Stimulated activated CD4-positive, alpha-beta T cell treated with anti-CD3 and anti-CD28 coated beads, Interleukin-2, amount 100 ng/mL, for 48 hours (primary cell): ENCODE measurements at regions not wholly inside any gene's neighbourhood (a gene's known extent, or its start where the extent isn't known, plus 50 kb on each side); places are given as distances from the start of the nearest gene placed in this dataset.
"Not testable (repeated sequence)": the region's sequence is repeated elsewhere in the genome, so short reads cannot be mapped to it uniquely, and the experiment has no call there.

Experiments used
- DNase-seq, 2 donors: peaks; one replicate each; pipeline ENCODE4 v3.0.0-alpha.2; 2020

- DNase-seq: not testable (repeated sequence)
Measured at GRCh38 chr19:34871911-34872310, 54.8 kb upstream of the ZNF30 start.

GRCh38 chr19:34867631-34868030, 59.1 kb upstream of the ZNF30 start:
- DNase-seq: no peak

GRCh38 chr19:34865225-34865624, 61.5 kb upstream of the ZNF30 start:
- not testable (repeated sequence) for DNase-seq

- not testable (repeated sequence) for DNase-seq
Measured at GRCh38 chr19:34859823-34860736, 66.6 kb upstream of the ZNF30 start.

DNA sequence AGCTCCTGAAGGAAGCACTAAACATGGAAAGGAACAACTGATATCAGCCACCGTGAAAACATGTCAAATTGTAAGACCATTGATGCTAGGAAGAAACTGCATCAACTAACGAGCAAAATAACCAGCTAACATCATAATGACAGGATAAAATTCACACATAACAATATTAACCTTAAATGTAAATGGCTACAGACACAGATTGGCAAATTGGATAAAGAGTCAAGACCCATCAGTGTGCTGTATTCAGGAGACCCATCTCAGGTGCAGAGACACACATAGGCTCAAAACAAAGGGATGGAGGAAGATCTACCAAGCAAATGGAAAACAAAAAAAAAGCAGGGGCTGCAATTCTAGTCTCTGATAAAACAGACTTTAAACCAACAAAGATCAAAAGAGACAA, 67.4 kb upstream of the ZNF30 start:
- DNase-seq: not testable (repeated sequence)

DNA sequence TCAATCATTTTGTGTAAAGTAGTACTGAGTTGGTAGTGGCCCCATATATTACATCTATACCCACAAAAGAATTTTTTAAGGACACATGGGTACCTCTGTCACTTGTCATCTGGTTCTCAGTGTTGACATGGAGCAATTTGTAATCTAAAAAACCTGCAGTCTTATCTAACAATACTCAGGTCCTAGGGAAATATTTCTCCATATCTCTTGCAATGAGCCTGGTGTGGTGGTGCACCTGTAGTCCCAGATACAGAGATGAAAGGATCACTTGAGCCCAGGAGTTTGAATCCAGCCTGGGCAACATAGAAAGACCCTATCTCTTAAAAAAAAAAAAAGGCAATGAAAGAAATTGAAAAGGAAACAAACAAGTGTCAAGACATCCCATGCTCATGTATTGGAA, 70.7 kb upstream of the ZNF30 start:
- no peak for DNase-seq

GRCh38 chr19:34853369-34853768, 73.3 kb upstream of the ZNF30 start:
- no peak for DNase-seq

GRCh38 chr19:34852669-34853068, 74.0 kb upstream of the ZNF30 start:
- no peak for DNase-seq

- DNase-seq: no peak
Measured at GRCh38 chr19:34851277-34851804, 75.4 kb upstream of the ZNF30 start.

DNA sequence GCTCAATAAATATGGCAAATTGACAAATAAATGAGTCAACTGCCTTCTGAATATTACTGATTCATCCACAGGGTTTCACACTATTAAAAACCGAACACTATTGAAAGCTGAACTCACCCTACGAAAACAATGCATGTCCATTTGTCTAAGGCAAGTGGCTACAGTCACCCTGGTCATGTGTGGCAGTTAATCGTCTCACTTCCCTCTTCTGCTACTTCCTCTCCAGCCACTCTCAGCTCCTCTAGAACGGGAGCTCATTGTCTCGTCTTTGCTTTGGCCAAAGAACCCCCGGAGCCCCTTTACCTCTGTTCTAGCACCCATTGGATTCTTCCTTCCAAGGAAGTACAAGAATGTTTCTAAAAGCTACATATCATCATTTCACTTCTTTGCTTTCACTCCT, 74.4 kb upstream of the ZNF599 start:
- DNase-seq: no peak

DNA sequence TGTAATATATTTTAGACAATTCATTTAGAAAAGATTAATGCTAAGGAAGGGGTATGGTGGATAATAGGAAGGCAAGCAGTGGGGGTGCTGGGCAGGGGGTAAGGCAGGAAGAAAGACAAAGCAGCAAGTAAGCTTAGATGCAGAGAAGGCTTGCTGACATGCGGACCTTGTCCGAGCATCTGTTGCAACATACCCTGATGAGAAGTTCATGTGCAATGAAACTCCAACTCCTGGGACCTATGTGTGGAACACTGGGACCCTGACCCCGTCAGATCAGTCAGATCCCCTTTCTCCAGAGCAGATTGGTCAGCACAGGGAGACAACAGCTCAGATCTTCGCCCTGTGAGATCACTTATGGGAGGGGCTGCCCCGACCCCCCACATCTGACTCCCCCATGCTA, 71.3 kb upstream of the ZNF599 start:
- no peak for DNase-seq

GRCh38 chr19:34841780-34842179, 68.8 kb upstream of the ZNF599 start:
- no peak for DNase-seq

DNA sequence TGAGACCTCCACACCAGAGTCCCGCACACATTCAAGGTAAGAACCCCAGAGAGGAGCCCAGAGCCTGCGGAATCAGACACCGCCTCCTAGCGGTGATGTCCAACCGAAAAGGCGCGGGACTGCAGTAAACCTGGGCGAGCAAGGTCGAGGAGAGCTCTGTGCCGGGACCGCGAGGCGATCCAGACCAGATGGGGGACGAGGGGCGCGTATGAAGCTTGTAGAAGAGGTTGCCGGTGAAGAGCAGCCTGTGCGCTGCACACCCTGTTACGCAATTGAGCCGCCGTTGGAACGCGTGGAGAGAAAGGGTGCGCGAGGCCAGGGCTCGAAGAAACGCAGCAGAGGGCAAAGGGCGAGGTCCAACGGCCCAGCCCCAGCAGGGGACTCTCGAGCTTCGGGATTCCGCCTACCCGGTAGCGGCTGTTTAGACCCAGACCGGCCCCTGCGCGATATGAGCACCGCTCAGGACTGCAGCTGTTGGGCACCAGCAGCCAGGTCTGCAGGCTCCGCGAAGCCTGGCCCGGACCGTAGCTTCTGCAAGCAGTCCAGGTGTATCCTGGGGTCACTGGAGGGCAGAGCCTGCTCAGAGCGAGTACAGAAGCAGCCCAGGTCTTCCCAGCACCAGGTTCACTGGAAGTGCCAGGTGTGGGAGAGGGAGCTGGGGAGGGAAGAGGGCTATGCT, 65.9 kb upstream of the ZNF599 start:
- DNase-seq: peak in 1 of 2 donors; percentile 52

DNA sequence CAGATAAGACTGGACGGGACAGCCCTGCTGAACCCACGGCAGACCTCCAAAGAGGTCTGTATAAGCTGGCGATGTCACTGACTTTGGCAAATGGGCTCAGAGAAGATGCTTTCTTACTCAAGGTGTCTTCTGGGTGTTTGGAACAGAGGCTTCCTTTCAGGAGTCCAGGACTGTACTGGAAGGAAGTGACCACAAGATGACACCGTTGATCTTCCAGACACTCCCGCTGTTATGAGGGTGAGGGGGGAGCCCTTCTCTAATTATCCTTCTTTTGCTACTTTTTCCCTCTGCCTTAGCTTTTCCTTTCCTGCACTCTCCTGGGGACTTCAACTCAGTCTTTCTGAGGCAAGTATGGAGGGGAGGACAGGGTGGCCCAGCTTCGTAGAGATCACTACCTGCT, 65.2 kb upstream of the ZNF599 start:
- DNase-seq: no peak

DNA sequence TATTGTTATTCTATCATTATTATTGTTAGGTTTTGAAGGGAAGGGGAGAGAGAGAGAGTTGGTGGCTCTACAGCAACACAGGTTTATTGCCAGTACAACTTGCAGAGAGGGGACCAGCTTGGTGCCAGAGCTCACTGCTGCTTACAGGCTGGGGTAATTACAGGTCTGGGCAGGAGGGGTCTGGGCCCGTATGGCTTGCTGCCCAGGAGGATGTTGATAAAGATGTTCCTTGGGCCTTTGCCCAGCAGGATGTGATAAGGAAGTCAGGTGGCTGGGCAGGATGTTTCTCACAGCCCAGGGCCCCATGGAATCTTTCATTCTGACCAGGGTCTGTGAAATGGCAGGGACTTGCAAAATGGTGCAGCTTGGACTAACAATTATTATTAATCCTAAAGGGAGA, 64.2 kb upstream of the ZNF599 start:
- DNase-seq: no peak

DNA sequence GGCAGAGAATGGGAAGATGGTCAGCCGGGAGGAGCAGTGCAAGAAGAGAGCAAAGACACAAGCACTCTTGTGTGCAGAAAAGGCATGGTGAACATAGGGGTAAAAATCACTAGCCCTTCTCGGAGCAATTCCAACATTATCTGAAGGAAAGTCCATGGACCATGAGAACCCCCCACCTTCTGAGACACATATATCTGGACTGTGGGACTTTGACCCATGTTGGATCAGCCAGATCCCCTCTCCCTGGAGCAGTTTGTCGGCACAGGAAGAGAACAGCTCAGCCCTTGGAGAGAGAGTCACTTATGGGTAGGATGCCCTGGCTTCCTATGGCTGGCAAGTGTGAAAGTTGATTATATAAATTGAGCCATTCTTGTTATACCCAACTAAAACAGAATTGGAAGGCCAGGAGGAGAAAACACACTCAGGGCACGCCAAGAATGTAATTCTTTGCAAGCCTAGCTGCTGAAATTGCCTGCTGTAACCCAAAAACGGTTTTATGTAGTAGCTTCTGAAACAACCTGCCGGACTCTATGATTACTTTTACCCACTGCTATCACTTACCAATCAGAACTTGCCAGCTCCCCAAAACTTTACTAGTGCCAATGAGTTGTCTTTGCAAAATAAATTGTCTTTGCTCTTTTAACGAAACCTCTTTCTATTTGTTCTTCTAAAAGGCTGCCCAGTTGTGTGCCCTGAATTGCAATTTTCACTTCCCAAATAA, 62.8 kb upstream of the ZNF599 start:
- DNase-seq: no peak

GRCh38 chr19:34834472-34835061, 61.6 kb upstream of the ZNF599 start:
- no peak for DNase-seq

GRCh38 chr19:34832581-34833112, 59.6 kb upstream of the ZNF599 start:
- DNase-seq: no peak

DNA sequence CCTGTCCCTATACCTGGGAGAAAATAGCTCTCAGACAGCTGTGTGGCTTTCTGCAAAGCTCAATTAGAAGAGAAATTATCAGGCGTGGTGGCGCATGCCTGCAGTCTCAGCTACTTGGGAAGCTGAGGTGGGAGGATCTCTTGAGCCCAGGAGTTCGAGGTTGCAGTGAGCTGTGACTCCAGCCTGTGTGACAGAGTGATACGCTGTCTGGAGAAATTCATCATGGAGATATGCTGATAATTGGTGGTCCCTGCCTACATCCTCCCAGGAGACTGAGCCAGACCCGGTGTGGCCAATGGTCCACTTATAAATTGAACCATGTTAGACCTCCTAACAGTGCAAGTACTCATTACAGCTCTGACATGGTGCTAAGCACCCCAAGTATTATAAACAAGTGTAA, 58.7 kb upstream of the ZNF599 start:
- DNase-seq: no peak

DNA sequence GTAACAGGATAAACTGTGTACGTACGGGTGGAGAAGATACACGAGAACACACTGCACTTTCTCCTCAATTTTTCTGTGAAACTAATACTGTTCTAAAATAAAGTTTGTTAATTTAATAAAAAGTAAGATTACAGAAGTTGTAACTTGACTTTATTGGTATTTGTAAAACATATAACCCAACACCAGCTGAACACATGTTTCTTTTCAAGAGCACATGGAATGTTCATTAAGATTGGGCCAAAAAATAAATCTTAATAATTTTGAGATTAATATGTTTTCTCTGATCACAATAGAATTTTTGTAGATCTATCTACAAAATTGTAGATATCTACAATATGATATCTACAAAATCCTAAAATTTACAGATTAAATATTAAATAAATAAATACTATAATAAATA, 55.1 kb upstream of the ZNF599 start:
- no peak for DNase-seq

DNA sequence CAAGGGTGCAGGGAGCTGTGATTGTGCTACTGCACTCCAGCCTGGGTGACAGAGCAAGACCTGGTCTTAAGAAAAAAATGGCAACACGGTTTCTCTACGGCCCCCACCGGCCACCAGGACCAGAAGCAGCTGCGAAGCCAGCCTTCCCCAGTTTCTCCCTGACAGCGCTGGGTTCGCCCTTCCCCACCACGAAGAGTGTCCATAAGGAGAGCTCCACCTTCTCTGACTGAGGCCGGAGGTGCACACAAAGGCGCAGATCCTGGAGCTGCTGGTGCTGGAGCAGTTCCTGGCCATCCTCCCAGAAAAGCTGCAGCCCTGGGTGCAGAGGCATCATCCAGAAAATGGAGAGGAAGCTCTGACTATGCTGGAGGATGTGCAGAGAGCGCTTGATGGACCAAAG, 52.2 kb upstream of the ZNF599 start:
- DNase-seq: no peak

GRCh38 chr19:34824686-34825085, 51.7 kb upstream of the ZNF599 start:
- DNase-seq: no peak
